OCI-LY1 (cell line): ENCODE measurements at regions not wholly inside any gene's neighbourhood (a gene's known extent, or its start where the extent isn't known, plus 50 kb on each side); places are given as distances from the start of the nearest gene placed in this dataset.

Source experiments
- H2AFZ ChIP-seq: fragments of 200-600 bp; sonication (generic), shearing (Covaris generic); 2 replicates; pipeline ENCODE4 v1.6.0; 2014; ENCODE audit warnings: antibody characterized with exemption, mild to moderate bottlenecking, low read length
- H3F3A ChIP-seq: fragments of 200-600 bp; sonication (generic), shearing (Covaris generic); 2 replicates; pipeline ENCODE4 v1.6.0; 2014; ENCODE audit warnings: mild to moderate bottlenecking, antibody characterized with exemption, low read length, moderate library complexity; ENCODE audit not compliant: insufficient read depth
- H3K27ac ChIP-seq: fragments of 200-600 bp; sonication (generic); 2 replicates; pipeline ENCODE4 v1.5.1; 2014; ENCODE audit warnings: low read length, mixed run types, mild to moderate bottlenecking, low read depth; ENCODE audit not compliant: poor library complexity, severe bottlenecking
- H3K27me3 ChIP-seq: fragments of 200-600 bp; sonication (generic); 2 replicates; pipeline ENCODE4 v1.6.0; 2014; ENCODE audit warnings: antibody characterized with exemption, mild to moderate bottlenecking, low read length, moderate library complexity; ENCODE audit not compliant: insufficient read depth
- H3K36me3 ChIP-seq: fragments of 200-600 bp; sonication (generic); 2 replicates; pipeline ENCODE4 v1.6.1; 2014; ENCODE audit warnings: mild to moderate bottlenecking, antibody characterized with exemption, low read length, moderate library complexity, mixed read lengths; ENCODE audit not compliant: insufficient read depth
- H3K4me1 ChIP-seq: fragments of 200-600 bp; sonication (generic); 2 replicates; pipeline ENCODE4 v1.5.1; 2014; ENCODE audit warnings: mild to moderate bottlenecking, low read length, moderate library complexity; ENCODE audit not compliant: insufficient read depth, severe bottlenecking
- H3K4me2 ChIP-seq: fragments of 200-600 bp; sonication (generic), shearing (Covaris generic); 2 replicates; pipeline ENCODE4 v1.6.1; 2014; ENCODE audit warnings: low read length
- H3K4me3 ChIP-seq: fragments of 200-600 bp; sonication (generic); 2 replicates; pipeline ENCODE4 v1.5.1; 2014; ENCODE audit warnings: low read length, low read depth, mild to moderate bottlenecking, mixed read lengths; ENCODE audit not compliant: poor library complexity, severe bottlenecking
- H3K79me2 ChIP-seq: fragments of 200-600 bp; shearing (Covaris generic); 2 replicates; pipeline ENCODE4 v1.6.1; 2016; ENCODE audit warnings: mixed run types, low read length, mixed read lengths; ENCODE audit not compliant: insufficient read depth
- H3K9ac ChIP-seq: fragments of 200-600 bp; sonication (generic), shearing (Covaris generic); 2 replicates; pipeline ENCODE4 v1.6.1; 2014; ENCODE audit warnings: mild to moderate bottlenecking, low read length, mixed read lengths
- H3K9me2 ChIP-seq: fragments of 200-600 bp; sonication (generic), shearing (Covaris generic); 2 replicates; pipeline ENCODE4 v1.6.1; 2014; ENCODE audit warnings: low read depth, mild to moderate bottlenecking, low read length, mixed read lengths
- H3K9me3 ChIP-seq: fragments of 200-600 bp; shearing (Covaris generic); 2 replicates; pipeline ENCODE4 v1.6.1; 2014; ENCODE audit warnings: low read length, mixed read lengths
- H4K20me1 ChIP-seq: fragments of 200-600 bp; sonication (generic), shearing (Covaris generic); 2 replicates; pipeline ENCODE4 v1.6.0; 2016; ENCODE audit warnings: mild to moderate bottlenecking, low read length; ENCODE audit not compliant: insufficient read depth
- CTCF ChIP-seq: fragments of 200-600 bp; sonication (generic), shearing (Covaris generic); IDR thresholded peaks from 2 replicates; pipeline ENCODE4 v1.5.1; 2017; ENCODE audit warnings: mild to moderate bottlenecking, antibody characterized with exemption, low read length, moderate library complexity, mixed read lengths
- EZH2 ChIP-seq: fragments of 200-600 bp; sonication (generic), shearing (Covaris generic); IDR thresholded peaks from 2 replicates; pipeline ENCODE4 v1.8.0; 2017; ENCODE audit warnings: borderline replicate concordance, mixed run types, mild to moderate bottlenecking, antibody characterized with exemption, low read length, moderate library complexity, mixed read lengths

GRCh38 chr2:142339261-142339660, 208.4 kb upstream of the LRP1B start:
- Histone ChIP-seq H3K27me3 (no peaks in the 10 kb centered on the region), H3K4me2 (no peak overlapping the region), H4K20me1 (no peaks in the 10 kb centered on the region), H3K4me3 (no peak overlapping the region), H3K79me2 (no peaks in the 10 kb centered on the region), H3F3A (no peaks in the 10 kb centered on the region), H3K9me3 (no peaks in the 10 kb centered on the region), H3K9ac (no peak overlapping the region), H3K9me2 (no peaks in the 10 kb centered on the region), H3K4me1 (no peaks in the 10 kb centered on the region), H3K36me3 (no peaks in the 10 kb centered on the region), H2AFZ (no peak overlapping the region), H3K27ac (no peak overlapping the region)
- TF ChIP-seq EZH2: no peak
- TF ChIP-seq CTCF: no peak

- H3K4me3 ChIP-seq: no peak overlapping the region
These were observed 201.4 kb upstream of the LRP1B start for GRCh38 chr2:142332196-142332595.

GRCh38 chr2:142330458-142330857, 199.6 kb upstream of the LRP1B start:
- Histone ChIP-seq H3K4me3 (no peak overlapping the region), H3K36me3 (no peaks in the 10 kb centered on the region), H3K4me2 (no peak overlapping the region), H3K9ac (no peak overlapping the region), H3K9me2 (no peaks in the 10 kb centered on the region), H3K27ac (no peak overlapping the region), H3K9me3 (no peaks in the 10 kb centered on the region), H3K4me1 (no peaks in the 10 kb centered on the region), H3K79me2 (no peaks in the 10 kb centered on the region), H4K20me1 (no peaks in the 10 kb centered on the region), H2AFZ (no peak overlapping the region), H3F3A (no peaks in the 10 kb centered on the region), H3K27me3 (no peaks in the 10 kb centered on the region)
- no peak for TF ChIP-seq EZH2
- no peak for TF ChIP-seq CTCF

More at GRCh38 chr2:142332196-142332595, 201.4 kb upstream of the LRP1B start:
- no peak overlapping the region for H3K9ac ChIP-seq
- H3K9me2 ChIP-seq: no peaks in the 10 kb centered on the region
- no peaks in the 10 kb centered on the region for H3K9me3 ChIP-seq
- H3K27ac ChIP-seq: no peak overlapping the region
- H2AFZ ChIP-seq: no peak overlapping the region
- TF ChIP-seq EZH2: no peak
- no peak for TF ChIP-seq CTCF
- H3K4me1 ChIP-seq: no peaks in the 10 kb centered on the region
- H3K36me3 ChIP-seq: no peaks in the 10 kb centered on the region
- no peaks in the 10 kb centered on the region for H3K79me2 ChIP-seq
- H4K20me1 ChIP-seq: no peaks in the 10 kb centered on the region
- H3K27me3 ChIP-seq: no peaks in the 10 kb centered on the region
- H3F3A ChIP-seq: no peaks in the 10 kb centered on the region
- no peak overlapping the region for H3K4me2 ChIP-seq
